SK-N-MC (cell line): ENCODE measurements at regions not wholly inside any gene's neighbourhood (a gene's known extent, or its start where the extent isn't known, plus 50 kb on each side); places are given as distances from the start of the nearest gene placed in this dataset.
A peak's percentile ranks its signal among the peaks of the same experiment; 100 is the strongest.

Source experiments
- DNase-seq: peaks from one replicate; pipeline ENCODE4 v3.0.0-alpha.2; 2011; ENCODE audit warnings: low read depth, low spot score
- H3K27ac ChIP-seq: fragments of 200-600 bp; sonication (generic); 2 replicates; pipeline ENCODE4 v1.5.1; 2016; ENCODE audit warnings: mixed run types
- H3K36me3 ChIP-seq: fragments of 200-600 bp; sonication (generic); 2 replicates; pipeline ENCODE4 v1.6.1; 2017; ENCODE audit warnings: antibody characterized with exemption, low read length, mixed read lengths; ENCODE audit not compliant: insufficient read depth
- H3K4me3 ChIP-seq: fragments of 200-600 bp; sonication (generic); 2 replicates; pipeline ENCODE4 v1.5.1; 2016
- H3K9ac ChIP-seq: fragments of 200-600 bp; sonication (generic); 2 replicates; pipeline ENCODE4 v1.8.0; 2017; ENCODE audit warnings: mixed run types, mixed read lengths; ENCODE audit not compliant: insufficient read length
- H3K9me3 ChIP-seq: fragments of 200-600 bp; sonication (generic); 2 replicates; pipeline ENCODE4 v1.6.1; 2017; ENCODE audit warnings: low read depth, mild to moderate bottlenecking, antibody characterized with exemption, low read length, moderate library complexity, mixed read lengths
- EZH2 ChIP-seq: fragments of 200-600 bp; sonication (generic); IDR thresholded peaks from one replicate; pipeline ENCODE4 v1.6.1; 2017; ENCODE audit warnings: antibody characterized with exemption
- FOXP2 ChIP-seq: optimal IDR thresholded peaks from 2 replicates; pipeline ENCODE3; 2011; ENCODE audit warnings: mild to moderate bottlenecking, moderate library complexity; ENCODE audit not compliant: insufficient read depth; ENCODE audit errors: extremely low read length, control extremely low read depth
- POLR2AphosphoS5 ChIP-seq: IDR thresholded peaks from 2 replicates; pipeline ENCODE4 v1.6.1; 2012; ENCODE audit warnings: mild to moderate bottlenecking, low read depth, low read length, borderline replicate concordance

DNA sequence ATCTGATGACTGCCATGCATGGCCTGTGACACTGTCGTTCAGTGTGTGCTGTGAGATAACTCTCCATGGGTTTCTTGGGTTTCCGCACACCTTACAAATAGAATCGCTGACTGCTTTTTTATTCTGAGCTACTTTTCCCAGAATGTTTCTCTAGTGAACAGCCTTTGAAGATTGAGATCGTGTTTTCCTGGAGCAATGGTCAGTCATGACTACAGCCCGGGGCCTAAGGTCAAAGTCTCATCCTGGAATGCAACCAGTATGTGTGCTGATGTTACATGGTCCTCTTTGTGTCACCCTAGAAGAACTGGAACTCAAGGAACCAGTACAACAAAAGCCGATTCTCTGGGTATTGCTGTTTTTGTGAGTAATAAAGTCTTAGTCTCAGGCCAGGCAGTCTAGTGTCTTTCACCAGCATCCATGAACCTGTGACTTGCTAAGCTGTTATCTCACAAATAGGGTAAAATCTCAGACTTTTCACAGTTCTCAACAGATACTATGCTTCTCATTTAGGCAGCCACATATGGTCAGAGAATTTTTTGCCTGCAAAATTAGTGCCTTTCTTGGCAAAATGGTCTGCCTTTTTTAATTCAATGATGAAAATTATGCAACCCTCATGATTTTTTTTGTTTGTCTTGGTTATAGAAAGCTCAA lies 124.9 kb upstream of the PIEZO2 start:
- Histone ChIP-seq H3K36me3 (no peaks in the 10 kb centered on the region), H3K9ac (no peak overlapping the region), H3K27ac (no peak overlapping the region), H3K9me3 (no peaks in the 10 kb centered on the region), H3K4me3 (no peak overlapping the region)
- no peak for DNase-seq
- no peak for TF ChIP-seq FOXP2
- no peak for TF ChIP-seq POLR2AphosphoS5
- TF ChIP-seq EZH2: no peak

DNA sequence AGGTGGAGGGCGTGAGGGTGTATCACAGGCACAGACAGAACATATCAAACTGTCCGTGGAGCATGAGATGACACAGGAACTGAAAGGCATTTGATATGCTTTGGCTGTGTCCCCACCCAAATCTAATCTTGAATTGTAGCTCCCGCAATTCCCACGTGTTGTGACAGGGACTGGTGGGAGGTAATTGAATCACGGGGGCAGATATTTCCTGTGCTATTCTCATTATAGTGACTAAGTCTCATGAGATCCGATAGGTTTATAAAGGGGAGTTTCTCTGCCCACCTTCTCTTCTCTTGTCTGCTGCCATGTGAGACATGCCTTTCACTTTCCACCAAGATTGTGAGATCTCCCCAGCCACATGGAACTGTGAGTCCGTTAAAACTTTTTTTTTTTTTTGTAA lies 123.1 kb upstream of the PIEZO2 start:
- Histone ChIP-seq H3K9ac (no peak overlapping the region), H3K4me3 (no peak overlapping the region), H3K36me3 (no peaks in the 10 kb centered on the region), H3K9me3 (no peaks in the 10 kb centered on the region), H3K27ac (no peak overlapping the region)
- TF ChIP-seq POLR2AphosphoS5 (no peak), FOXP2 (no peak), EZH2 (no peak)
- DNase-seq: no peak

DNA sequence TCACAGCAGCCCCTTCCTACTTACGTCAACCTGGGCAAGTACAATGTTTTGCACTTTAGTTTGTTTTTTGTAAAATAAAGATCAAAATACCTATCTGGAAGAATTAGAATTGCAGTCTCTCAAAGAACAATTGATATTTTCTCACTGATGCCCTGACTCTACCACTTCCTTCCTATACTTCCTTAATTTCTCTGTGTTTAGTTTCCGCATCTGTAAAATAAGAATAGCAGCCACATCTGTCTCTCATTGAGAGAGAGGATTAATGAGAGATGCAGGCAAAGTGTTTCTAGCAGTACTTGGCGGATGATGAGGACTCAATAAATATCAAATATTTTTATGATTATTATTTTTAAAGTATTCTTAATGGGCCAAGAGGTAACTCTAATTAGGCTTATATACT lies 122.6 kb upstream of the PIEZO2 start:
- Histone ChIP-seq H3K9me3 (no peaks in the 10 kb centered on the region), H3K9ac (no peak overlapping the region), H3K4me3 (no peak overlapping the region), H3K27ac (no peak overlapping the region), H3K36me3 (no peaks in the 10 kb centered on the region)
- TF ChIP-seq POLR2AphosphoS5 (no peak), EZH2 (no peak), FOXP2 (no peak)
- DNase-seq: no peak

DNA sequence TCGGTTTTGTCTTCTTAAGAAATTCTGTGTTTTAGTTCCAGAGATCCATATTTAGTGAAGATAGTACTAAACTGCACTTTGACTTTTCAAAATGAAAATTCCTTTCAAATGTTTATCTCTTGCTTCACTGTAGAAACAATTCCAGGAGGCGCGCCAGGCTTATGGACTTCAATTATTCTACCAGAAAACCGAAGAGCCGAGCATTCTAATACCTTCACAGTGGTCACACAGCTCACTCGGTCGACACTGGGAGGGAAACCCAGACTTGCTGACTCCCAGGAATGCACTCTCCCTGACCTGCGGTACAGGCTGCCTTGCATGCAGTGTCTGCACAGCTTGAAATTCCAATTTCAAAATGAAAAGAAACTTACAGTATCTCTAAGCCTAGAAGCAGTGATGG lies 119.9 kb upstream of the PIEZO2 start:
- Histone ChIP-seq H3K4me3 (no peak overlapping the region), H3K9me3 (no peaks in the 10 kb centered on the region), H3K27ac (no peak overlapping the region), H3K9ac (no peak overlapping the region), H3K36me3 (no peaks in the 10 kb centered on the region)
- TF ChIP-seq POLR2AphosphoS5 (no peak), EZH2 (no peak), FOXP2 (no peak)
- DNase-seq: no peak

DNA sequence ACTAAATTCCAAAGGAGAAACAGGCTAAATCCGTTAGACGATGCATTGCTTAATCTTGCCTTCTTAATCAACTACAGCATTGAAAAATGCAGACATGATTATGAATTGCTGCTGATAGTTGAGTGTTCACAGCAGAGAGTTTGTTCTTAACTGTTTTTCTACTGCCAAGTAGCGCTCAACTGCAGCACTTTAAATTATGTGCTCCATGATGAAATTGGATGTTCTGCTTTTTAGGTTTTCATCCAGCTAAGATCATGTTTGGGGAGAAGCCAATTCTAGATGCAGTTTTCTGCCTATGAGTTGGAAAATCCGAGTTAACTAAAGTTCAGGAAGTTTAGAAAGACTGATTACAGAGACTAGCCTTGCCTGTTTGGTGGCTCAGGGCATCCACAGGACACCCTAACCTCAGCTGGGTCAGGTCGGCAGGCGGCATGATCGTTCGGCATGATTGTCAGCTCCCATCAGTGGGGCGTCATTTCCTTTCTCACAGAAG lies 119.4 kb upstream of the PIEZO2 start:
- TF ChIP-seq POLR2AphosphoS5: no peak
- TF ChIP-seq FOXP2: no peak
- TF ChIP-seq EZH2: no peak
- no peaks in the 10 kb centered on the region for H3K9me3 ChIP-seq
- DNase-seq: no peak
- no peaks in the 10 kb centered on the region for H3K36me3 ChIP-seq
- H3K4me3 ChIP-seq: peak overlapping the region; percentile 47
- 0 out of 2 replicates have a peak overlapping the region, but pooled peaks have one; percentile 32 for H3K27ac ChIP-seq
- no peak overlapping the region for H3K9ac ChIP-seq

DNA sequence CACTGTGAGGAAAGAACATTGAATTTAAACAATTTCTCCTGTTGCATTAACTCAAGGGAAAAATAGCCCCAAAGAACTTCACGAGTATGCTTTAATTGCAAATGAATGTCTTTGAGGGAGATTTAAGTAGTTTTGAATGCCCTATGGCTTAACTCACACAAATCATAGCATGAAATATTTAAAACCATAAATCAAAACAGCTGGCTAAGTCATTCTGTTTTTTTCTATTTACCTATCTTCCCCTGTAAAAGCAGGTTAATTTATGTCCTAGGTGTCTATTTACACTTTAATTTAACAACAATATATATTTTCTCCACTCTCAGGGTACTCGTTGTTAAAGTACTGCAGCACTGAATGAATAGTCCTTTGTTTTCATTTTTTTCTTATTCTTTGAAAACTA lies 118.8 kb upstream of the PIEZO2 start:
- Histone ChIP-seq H3K9me3 (no peaks in the 10 kb centered on the region), H3K9ac (no peak overlapping the region), H3K4me3 (peak overlapping the region; percentile 47), H3K36me3 (no peaks in the 10 kb centered on the region), H3K27ac (0 out of 2 replicates have a peak overlapping the region, but pooled peaks have one; percentile 32)
- DNase-seq: no peak
- no peak for TF ChIP-seq FOXP2
- TF ChIP-seq POLR2AphosphoS5: no peak

DNA sequence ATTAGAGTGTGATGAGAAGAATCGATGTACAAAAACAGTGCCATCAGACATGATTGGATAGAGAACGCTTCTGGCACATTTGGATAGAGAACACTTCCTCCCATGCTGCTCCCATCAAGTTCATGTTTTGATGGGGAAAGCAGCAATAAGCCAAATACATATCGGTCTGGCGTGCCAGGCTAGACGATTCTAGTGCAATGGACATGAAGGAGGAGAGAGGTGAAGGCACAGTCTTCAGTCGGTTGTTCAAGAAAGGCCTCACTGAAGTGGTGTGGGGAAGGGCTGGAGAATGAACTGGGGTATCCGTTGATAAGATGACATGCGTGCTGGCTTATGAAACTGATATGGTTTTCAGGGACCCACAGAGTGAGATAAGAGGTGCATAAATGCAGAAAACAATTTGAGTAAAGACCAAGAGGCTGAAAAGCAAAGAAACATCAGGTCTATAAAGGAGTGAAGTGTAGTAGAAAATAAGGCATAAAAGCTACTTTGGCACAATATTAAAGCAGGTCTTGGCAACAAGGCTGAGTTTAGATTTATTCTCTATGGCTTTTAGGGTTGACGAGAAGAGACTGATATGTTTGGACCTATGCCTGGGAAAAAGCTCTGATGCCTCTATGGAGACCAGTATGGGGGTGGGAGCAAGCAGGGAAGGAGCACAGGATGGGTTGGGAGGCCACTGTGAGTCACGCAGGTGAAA lies 117.6 kb upstream of the PIEZO2 start:
- TF ChIP-seq POLR2AphosphoS5 (no peak), EZH2 (no peak), FOXP2 (no peak)
- H3K4me3 ChIP-seq: no peak overlapping the region
- no peaks in the 10 kb centered on the region for H3K9me3 ChIP-seq
- no peaks in the 10 kb centered on the region for H3K36me3 ChIP-seq
- no peak overlapping the region for H3K27ac ChIP-seq
- H3K9ac ChIP-seq: no peak overlapping the region
- no peak for DNase-seq

DNA sequence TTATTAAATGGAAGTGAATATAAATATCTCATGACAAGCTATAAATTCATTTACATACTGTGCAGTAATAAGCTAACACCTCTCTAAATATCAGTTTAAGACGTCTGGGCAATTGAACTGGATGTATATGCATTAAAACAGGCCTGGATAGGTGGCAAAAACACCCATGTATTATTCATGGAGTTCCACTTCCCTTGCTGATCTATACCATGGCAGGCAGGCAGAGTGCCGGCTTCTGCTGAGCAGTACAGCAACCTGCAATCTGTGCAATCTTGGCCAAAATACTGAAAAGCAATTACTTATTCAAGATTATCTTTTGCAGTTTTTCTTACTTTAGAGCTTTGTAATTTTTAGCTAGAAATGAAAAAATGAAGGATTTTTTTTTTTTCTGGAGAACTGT lies 112.1 kb upstream of the PIEZO2 start:
- Histone ChIP-seq H3K36me3 (no peaks in the 10 kb centered on the region), H3K4me3 (no peak overlapping the region), H3K9me3 (no peaks in the 10 kb centered on the region), H3K9ac (no peak overlapping the region), H3K27ac (no peak overlapping the region)
- no peak for TF ChIP-seq EZH2
- TF ChIP-seq POLR2AphosphoS5: no peak
- TF ChIP-seq FOXP2: no peak
- no peak for DNase-seq
